ENCODE measurements at regions not wholly inside any gene's neighbourhood (a gene's known extent, or its start where the extent isn't known, plus 50 kb on each side); places are given as distances from the start of the nearest gene placed in this dataset.

GRCh38 chr16:52740766-52741165 is 193.8 kb upstream of the TOX3 start:
- TF ChIP-seq CREB1 (IDR thresholded peaks at IDR 0.05; ENCODE audit: low read depth) = no peak
- no peak for TF ChIP-seq FOXM1 (IDR thresholded peaks at IDR 0.05; ENCODE audit: borderline replicate concordance, low read depth)
- TF ChIP-seq MAX (IDR thresholded peaks at IDR 0.05) = no peak
- no peak for TF ChIP-seq USF1 (IDR thresholded peaks at IDR 0.05)
- no peak for TF ChIP-seq CEBPB (IDR thresholded peaks at IDR 0.05)
- no peak for TF ChIP-seq REST (IDR thresholded peaks at IDR 0.05; ENCODE audit: low read depth)
- no peak for TF ChIP-seq TAF1 (IDR thresholded peaks at IDR 0.05; ENCODE audit: low read depth)
- no peak for TF ChIP-seq TCF12 (IDR thresholded peaks at IDR 0.05; ENCODE audit: low read depth)

- TF ChIP-seq EGR1 (IDR thresholded peaks at IDR 0.05) (no peak), TEAD4 (IDR thresholded peaks at IDR 0.05) (no peak), FOXM1 (IDR thresholded peaks at IDR 0.05; ENCODE audit: borderline replicate concordance, low read depth) (no peak), ZBTB7A (IDR thresholded peaks at IDR 0.05; ENCODE audit: low read depth) (no peak), CREB1 (IDR thresholded peaks at IDR 0.05; ENCODE audit: low read depth) (no peak)
Observed at GRCh38 chr16:52740333-52740732, 193.4 kb upstream of the TOX3 start.

- TF ChIP-seq EGR1 (IDR thresholded peaks at IDR 0.05) (no peak), TCF12 (IDR thresholded peaks at IDR 0.05; ENCODE audit: low read depth) (no peak), TAF1 (IDR thresholded peaks at IDR 0.05; ENCODE audit: low read depth) (no peak), USF1 (IDR thresholded peaks at IDR 0.05) (no peak), YY1 (IDR thresholded peaks at IDR 0.05; ENCODE audit: low read depth) (no peak), MAX (IDR thresholded peaks at IDR 0.05) (no peak), FOXM1 (IDR thresholded peaks at IDR 0.05; ENCODE audit: borderline replicate concordance, low read depth) (no peak), EP300 (IDR thresholded peaks at IDR 0.05; ENCODE audit: borderline replicate concordance) (no peak), REST (IDR thresholded peaks at IDR 0.05; ENCODE audit: low read depth) (no peak)
Observed at GRCh38 chr16:52731219-52731875, 184.4 kb upstream of the TOX3 start.

- TF ChIP-seq ZBTB7A (IDR thresholded peaks at IDR 0.05; ENCODE audit: low read depth) (no peak), MAX (IDR thresholded peaks at IDR 0.05) (no peak), EGR1 (IDR thresholded peaks at IDR 0.05) (no peak), CEBPB (IDR thresholded peaks at IDR 0.05) (no peak), RAD21 (IDR thresholded peaks at IDR 0.05; ENCODE audit: low read depth) (no peak), FOXM1 (IDR thresholded peaks at IDR 0.05; ENCODE audit: borderline replicate concordance, low read depth) (no peak), EP300 (IDR thresholded peaks at IDR 0.05; ENCODE audit: borderline replicate concordance) (no peak), YY1 (IDR thresholded peaks at IDR 0.05; ENCODE audit: low read depth) (no peak), TAF1 (IDR thresholded peaks at IDR 0.05; ENCODE audit: low read depth) (no peak), CREB1 (IDR thresholded peaks at IDR 0.05; ENCODE audit: low read depth) (no peak), TCF12 (IDR thresholded peaks at IDR 0.05; ENCODE audit: low read depth) (no peak), USF1 (IDR thresholded peaks at IDR 0.05) (no peak), NFIC (IDR thresholded peaks at IDR 0.05) (no peak), TEAD4 (IDR thresholded peaks at IDR 0.05) (no peak), REST (IDR thresholded peaks at IDR 0.05; ENCODE audit: low read depth) (no peak)
Observed at GRCh38 chr16:52729731-52730130, 182.8 kb upstream of the TOX3 start.

All from Ishikawa (cell line).